NCI-H526 (cell line): ENCODE measurements at regions not wholly inside any gene's neighbourhood (a gene's known extent, or its start where the extent isn't known, plus 50 kb on each side); places are given as distances from the start of the nearest gene placed in this dataset.
"Not testable (repeated sequence)": the region's sequence is repeated elsewhere in the genome, so short reads cannot be mapped to it uniquely, and the experiment has no call there.

ENCODE experiments used
- DNase-seq, 2 experiments: peaks; one replicate each; lab custom pipeline; 2025; lab: John Stamatoyannopoulos, UW

- no peak for DNase-seq
Measured at GRCh38 chr20:22070610-22071058, 365.2 kb downstream of the PAX1 start.

DNA sequence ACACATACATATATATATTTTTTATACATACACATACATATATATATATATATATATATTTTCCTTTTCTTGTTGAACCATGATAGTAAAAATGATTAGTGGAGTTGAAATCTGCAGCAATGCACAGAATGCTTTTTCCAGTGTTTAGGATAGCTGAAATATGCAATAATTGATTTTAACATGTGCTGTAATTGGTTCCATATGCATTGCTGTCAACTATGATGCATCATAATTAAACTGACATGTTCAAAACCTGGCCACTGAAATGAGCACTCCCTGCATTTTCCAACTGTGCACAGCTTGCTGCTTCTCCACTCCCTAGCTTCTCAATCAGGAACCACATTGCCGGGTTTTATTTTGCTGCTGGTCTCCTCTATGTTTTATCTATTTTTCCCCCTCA is 358.3 kb downstream of the PAX1 start:
- DNase-seq = no peak

DNA sequence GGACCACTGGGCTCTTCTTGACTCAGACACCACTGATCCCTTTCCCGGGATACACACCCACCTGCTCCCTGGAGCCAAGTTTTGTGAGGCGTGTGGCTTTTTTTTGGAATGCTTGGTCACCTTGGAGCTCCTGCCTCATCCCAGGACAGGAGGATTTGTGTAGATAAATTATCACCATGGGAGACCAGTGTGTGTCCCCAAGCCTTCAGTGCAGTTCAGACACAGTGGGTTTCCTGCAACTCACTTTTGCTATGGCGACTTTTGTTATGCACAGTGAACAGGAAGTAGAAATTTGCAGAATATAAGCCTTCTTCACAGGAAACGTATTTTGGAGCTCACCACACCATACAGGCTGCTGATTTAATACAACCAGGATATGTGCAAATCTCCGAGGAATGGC is 357.4 kb downstream of the PAX1 start:
- no peak for DNase-seq

- peak in 1 of 2 experiments; percentile 10 for DNase-seq
Measured at GRCh38 chr20:22060610-22061009, 355.1 kb downstream of the PAX1 start.

GRCh38 chr20:22058746-22059145 is 353.3 kb downstream of the PAX1 start:
- no peak for DNase-seq

DNA sequence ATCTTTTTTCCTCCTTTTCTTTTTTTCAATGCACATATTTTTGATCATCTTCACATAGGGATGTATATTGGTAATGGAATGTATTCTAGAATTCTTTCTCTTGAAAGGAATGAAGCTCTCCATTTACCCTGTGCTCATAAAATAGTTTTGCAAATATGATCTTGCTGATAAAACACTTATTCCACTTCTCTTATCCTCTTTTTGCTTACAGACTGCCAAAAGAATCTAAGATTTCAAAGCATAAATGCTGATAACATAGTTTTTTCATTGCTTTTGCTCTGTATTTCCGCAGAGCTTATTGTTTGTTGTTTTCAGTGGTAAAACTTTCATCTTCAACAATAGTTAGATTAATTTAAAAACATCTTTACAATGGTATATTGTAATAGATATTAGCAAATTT is 350.5 kb downstream of the PAX1 start:
- DNase-seq = no peak

DNA sequence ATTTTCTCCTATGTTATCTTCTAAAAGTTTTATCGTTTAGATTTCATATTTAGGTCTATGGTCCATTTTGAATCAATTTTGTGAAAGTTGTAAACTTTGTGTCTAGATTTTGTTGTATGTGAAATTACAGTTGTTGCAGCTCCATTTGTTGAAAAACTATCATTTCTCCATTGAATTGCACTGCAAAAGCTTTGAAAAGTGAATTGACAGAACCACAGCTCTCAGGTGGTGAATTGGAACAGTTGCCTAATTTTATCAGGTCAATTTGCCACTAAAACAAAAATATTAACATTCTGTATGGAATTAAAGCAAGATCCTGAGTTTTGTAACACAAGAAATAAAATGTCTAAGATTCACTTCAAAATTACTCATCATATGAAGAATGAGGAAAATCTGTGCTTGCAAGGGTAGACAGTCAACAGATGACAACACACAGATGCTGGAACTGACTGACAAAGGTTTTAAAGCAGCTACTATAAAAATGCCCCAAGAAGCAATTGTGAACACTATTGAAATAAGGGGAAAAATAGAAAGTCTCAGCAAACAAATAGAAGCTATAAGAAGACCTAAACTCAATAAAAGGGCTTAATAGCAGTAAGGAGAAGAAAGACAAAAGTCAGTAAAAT is 346.7 kb downstream of the PAX1 start:
- DNase-seq = no peak

GRCh38 chr20:22045956-22046507 is 340.6 kb downstream of the PAX1 start:
- DNase-seq = not testable (repeated sequence)

DNA sequence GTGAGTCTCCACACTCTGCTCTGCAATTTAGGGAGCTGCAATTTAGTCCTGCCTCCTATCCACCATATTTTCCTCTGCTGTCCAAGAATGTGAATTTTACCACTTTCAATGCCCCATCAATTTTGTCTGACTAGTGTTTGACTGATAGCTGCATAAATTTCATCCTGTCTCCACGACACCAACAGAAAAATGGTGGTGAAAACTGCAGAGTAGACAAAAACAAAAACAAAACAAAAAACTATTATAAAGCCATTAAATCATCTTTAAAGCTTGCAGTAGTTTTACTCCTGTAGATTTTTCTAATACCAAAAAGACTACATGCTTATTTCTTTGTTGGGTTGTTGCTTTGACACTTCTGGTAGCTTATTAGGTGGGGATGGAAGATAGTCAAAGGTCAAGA is 322.0 kb downstream of the PAX1 start:
- no peak for DNase-seq

DNA sequence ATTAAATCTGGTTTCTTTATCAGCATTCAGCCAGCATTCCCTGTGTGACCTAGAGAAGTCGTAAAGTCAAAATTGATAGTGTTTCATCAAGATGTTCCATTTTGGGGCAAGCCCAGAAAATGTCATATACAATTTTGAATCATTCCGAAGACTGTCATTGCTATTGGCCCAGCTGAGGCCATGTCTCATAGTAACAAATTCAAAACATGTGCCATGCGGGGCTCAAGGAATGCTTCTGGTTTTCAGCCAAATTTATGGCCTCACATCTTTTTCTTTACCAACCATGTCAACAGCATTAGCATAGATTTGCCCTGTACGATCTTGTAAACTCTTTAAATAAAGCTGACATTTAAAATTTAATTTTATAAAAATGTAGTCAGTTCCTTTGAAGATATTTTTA is 314.7 kb downstream of the PAX1 start:
- DNase-seq = no peak

DNA sequence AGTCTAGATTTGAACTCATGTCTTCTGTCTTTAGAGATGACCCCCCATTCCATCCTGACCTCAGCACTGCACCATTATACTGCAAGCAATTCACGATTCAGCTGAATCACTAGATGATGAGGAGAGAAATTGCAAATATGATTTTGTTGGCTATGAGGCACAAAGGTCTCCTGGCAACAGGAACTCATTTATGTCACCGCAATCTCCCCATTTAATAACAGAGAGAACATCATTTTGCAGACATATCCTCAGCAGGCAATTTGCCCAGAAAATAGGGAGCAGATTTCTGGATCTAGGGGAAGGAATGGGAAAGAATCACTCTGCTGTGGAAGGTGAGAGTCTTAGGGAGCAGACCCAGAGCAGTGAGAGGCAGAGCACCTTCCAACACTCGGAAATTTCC is 303.0 kb downstream of the PAX1 start:
- DNase-seq = no peak

DNA sequence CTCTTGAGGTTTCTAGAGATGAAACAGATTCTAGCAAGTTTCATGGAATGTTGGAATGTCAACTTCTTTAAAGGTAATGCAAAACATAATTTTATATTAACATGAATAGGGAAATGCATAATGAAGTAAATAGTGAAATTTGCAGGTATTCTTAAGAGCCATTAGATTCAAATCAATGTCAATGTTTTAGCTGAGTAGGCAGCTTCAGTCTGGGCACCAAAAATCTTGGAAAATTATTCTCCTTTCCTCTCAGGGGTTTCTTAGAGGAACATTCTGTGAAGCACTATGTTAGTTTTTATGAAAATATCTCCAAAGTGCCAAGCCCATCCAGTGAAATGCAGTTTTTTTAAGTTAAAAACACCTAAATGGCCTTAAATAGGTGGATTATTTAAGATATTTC is 300.8 kb downstream of the PAX1 start:
- DNase-seq = no peak

GRCh38 chr20:22005535-22005934 is 300.1 kb downstream of the PAX1 start:
- DNase-seq = no peak

DNA sequence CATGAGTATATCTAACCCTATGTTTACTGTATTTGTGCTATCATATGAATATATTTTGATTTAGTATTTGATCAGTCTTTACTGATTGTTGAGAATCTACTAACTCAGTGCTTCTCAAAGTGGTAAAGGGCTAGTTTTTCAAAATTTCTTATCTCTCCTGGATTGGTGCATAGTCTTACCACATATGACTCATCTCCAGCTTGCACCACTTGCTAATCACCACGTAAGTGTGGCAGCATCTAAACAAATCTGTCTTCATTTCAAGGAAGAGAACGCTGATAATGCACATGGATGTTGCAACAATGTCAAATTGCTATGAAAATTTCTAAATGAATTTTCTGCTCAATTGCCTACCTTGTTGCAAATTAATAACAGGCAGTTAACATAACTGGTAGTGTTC is 299.5 kb downstream of the PAX1 start:
- no peak for DNase-seq

GRCh38 chr20:22003680-22004079 is 298.2 kb downstream of the PAX1 start:
- no peak for DNase-seq

- DNase-seq = no peak
Measured at GRCh38 chr20:22001886-22002285, 296.4 kb downstream of the PAX1 start.

DNA sequence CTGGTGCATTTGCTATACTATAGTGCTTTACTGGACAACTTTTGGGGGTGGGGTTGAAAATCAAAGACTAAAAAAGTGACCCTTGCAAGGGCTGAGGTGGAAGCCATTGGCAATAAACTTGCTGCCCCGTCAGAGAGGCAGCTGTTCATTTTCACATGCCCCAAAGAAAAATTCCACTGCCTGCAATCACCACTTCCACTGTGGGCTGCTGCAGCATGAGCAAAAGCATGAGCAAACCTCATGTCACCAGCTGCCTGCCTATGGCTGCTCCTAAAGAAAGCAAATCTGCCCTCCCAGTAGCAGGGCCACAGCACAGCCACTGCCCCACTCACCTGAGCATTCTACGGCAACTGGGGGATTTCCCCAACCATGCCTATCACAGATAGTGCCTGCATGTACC is 290.0 kb downstream of the PAX1 start:
- DNase-seq = no peak

DNA sequence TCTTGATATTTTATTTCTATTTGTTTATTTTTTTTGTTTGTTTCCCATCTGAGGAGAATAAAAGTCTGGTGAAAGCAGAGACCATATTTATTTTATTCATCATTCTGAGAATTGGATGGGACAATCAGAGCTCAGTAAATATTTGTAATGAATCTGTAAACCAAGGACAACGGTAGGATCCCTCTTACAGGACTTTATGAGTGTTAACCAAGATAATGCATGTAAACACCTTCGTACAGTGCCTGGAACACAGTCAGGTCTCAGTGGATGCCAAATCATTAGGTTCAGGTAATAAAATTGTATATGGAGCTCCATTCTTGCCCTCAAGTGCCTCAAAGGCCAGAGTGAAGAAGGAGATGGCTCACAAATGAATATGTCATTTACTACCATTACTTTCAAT is 288.7 kb downstream of the PAX1 start:
- no peak for DNase-seq

GRCh38 chr20:21982559-21982958 is 277.1 kb downstream of the PAX1 start:
- no peak for DNase-seq

GRCh38 chr20:21981597-21982344 is 276.3 kb downstream of the PAX1 start:
- DNase-seq = no peak

GRCh38 chr20:21981179-21981578 is 275.7 kb downstream of the PAX1 start:
- DNase-seq = no peak

DNA sequence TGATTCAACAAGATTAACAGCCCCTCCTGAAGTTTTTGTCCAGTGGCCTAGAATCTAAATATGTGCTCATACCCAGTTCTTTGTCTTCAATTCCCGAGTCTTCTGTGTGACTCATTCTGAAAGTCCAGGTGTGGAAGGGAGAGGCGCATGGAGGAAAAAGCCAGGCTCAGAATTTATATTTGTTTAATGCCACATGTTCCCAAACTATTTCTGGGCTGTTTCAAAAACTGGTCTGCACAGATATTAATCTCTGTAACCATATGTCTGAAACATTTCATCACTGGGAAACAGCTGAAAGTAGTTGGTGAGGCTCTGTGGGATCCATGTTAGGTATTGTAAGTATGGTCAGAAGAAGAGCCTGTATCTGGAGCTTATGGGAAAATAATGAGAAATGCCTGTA is 266.0 kb downstream of the PAX1 start:
- DNase-seq = no peak

- DNase-seq = no peak
Measured at GRCh38 chr20:21968486-21968885, 263.0 kb downstream of the PAX1 start.

DNA sequence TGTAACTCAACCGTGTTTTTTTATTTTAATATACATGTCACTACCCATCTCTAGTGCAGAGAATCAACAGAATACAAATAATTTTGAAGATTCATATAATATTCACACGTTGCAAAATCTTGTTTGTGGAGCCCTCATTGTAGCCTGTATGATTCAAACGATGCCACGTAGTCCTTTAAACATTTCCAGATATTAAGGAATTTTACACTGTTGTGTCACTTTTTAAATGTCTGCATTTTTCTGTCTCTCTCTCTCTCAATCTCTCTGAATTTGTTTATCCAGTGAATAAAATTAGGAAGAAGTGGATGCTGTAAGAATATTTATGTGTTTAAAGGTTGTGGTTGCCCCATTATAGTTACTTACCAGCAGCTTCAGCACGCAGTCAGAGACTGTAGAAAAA is 262.0 kb downstream of the PAX1 start:
- no peak for DNase-seq
